ENCODE measurements at regions not wholly inside any gene's neighbourhood (a gene's known extent, or its start where the extent isn't known, plus 50 kb on each side); places are given as distances from the start of the nearest gene placed in this dataset.

DNA sequence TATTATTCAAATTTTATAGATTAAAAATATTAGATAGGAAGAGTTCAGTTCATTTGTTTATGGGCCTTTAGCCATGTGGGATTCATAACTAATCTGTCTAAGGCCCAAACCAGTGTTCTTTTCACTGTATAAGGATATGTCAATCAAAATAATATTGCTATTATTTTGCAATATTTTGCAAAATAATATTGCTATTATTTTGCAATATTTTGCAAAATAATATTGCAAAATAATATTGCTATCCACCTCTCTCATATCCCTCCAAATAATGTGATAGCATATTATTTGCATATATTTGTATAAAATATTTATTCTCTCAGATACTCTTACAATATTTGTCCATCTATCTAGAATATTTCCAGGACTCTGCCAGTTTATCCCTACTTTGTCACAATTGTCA lies 595.3 kb upstream of the PTCHD4 start (continued):
- TF ChIP-seq, protein P1, sequence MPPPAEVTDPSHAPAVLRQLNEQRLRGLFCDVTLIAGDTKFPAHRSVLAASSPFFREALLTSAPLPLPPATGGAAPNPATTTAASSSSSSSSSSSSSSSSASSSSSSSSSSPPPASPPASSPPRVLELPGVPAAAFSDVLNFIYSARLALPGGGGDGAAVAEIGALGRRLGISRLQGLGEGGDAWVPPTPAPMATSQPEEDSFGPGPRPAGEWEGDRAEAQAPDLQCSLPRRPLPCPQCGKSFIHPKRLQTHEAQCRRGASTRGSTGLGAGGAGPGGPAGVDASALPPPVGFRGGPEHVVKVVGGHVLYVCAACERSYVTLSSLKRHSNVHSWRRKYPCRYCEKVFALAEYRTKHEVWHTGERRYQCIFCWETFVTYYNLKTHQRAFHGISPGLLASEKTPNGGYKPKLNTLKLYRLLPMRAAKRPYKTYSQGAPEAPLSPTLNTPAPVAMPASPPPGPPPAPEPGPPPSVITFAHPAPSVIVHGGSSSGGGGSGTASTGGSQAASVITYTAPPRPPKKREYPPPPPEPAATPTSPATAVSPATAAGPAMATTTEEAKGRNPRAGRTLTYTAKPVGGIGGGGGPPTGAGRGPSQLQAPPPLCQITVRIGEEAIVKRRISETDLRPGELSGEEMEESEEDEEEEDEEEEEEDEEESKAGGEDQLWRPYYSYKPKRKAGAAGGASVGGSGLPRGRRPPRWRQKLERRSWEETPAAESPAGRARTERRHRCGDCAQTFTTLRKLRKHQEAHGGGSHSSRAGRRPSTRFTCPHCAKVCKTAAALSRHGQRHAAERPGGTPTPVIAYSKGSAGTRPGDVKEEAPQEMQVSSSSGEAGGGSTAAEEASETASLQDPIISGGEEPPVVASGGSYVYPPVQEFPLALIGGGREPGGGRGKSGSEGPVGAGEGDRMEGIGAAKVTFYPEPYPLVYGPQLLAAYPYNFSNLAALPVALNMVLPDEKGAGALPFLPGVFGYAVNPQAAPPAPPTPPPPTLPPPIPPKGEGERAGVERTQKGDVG (CRISPR knock-in tag; IDR thresholded peaks at IDR 0.05), result no peak
- no peak for TF ChIP-seq LARP7 (IDR thresholded peaks at IDR 0.05)
- no peak for TF ChIP-seq RELA (IDR thresholded peaks at IDR 0.05; ENCODE audit: borderline replicate concordance, partially characterized antibody)

DNA sequence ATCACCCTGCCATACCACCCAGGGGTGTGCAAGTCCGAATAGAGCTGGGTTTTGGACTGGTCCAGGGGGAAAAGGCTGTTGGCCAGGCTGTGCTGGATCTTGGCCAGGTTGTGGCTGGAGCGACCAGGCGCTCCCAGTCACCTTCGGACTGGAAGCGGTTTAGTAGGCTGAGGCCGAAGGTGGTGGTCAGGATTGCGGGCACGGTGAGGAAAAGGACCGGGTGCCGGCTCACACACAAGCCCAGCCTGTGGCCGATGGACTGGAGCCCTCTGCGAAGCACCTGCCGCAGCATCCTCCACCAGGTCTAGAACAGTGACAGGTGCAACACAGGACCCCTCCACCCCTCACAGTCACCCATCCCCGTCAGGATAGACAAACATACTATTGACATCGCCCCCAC lies 590.6 kb upstream of the PTCHD4 start:
- POLR2A ChIA-PET, result no interaction called here
- TF ChIP-seq RAD21 (IDR thresholded peaks at IDR 0.05; ENCODE audit: insufficient read depth, low read depth, low read length), result no peak
- TF ChIP-seq TBL1XR1 (IDR thresholded peaks at IDR 0.05; ENCODE audit: low read depth, low read length), result no peak
- no peak for TF ChIP-seq RUNX3 (IDR thresholded peaks at IDR 0.05; ENCODE audit: low read length)
- TF ChIP-seq JUND (IDR thresholded peaks at IDR 0.05; ENCODE audit: low read depth, low read length), result no peak
- TF ChIP-seq FOS (IDR thresholded peaks at IDR 0.05; ENCODE audit: borderline replicate concordance, extremely low read depth, insufficient read length), result no peak
- no peak for TF ChIP-seq RB1 (IDR thresholded peaks at IDR 0.05; ENCODE audit: borderline replicate concordance)
- TF ChIP-seq MTA3 (IDR thresholded peaks at IDR 0.05; ENCODE audit: borderline replicate concordance, low read length), result no peak
- no peak for TF ChIP-seq NFXL1 (IDR thresholded peaks at IDR 0.05; ENCODE audit: borderline replicate concordance)
- TF ChIP-seq ZNF622 (IDR thresholded peaks at IDR 0.05), result no peak
- no peak for TF ChIP-seq POLR2A (IDR thresholded peaks at IDR 0.05; ENCODE audit: low read depth, low read length)
- no peak for TF ChIP-seq BMI1 (IDR thresholded peaks at IDR 0.05; ENCODE audit: borderline replicate concordance)
- no peak for TF ChIP-seq SPI1 (IDR thresholded peaks at IDR 0.05; ENCODE audit: borderline replicate concordance, insufficient read depth, low read depth, low read length)
- TF ChIP-seq, protein P2, sequence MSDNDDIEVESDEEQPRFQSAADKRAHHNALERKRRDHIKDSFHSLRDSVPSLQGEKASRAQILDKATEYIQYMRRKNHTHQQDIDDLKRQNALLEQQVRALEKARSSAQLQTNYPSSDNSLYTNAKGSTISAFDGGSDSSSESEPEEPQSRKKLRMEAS (IDR thresholded peaks at IDR 0.05; ENCODE audit: low read depth, low read length), result no peak
- TF ChIP-seq SRF (IDR thresholded peaks at IDR 0.05; ENCODE audit: low read depth in 2 of 2, low read length in 2 of 2), result no peak
- TF ChIP-seq PAX8 (IDR thresholded peaks at IDR 0.05), result no peak
- TF ChIP-seq ELK1 (IDR thresholded peaks at IDR 0.05; ENCODE audit: low read depth, low read length), result no peak
- no peak for TF ChIP-seq CTCF (IDR thresholded peaks at IDR 0.05 in 2 of 3, conservative IDR thresholded peaks at IDR 0.05 in 1 of 3; ENCODE audit: control insufficient read depth in 2 of 3, extremely low read depth in 1 of 3, insufficient read depth in 1 of 3, low read depth in 3 of 3, low read length in 3 of 3)
- H3K4me1 ChIP-seq (ENCODE audit: control insufficient read depth, insufficient read depth, low read length), result no peaks in the 10 kb centered on the region
- SMC1A ChIA-PET (ENCODE audit: uncharacterized antibody, unreplicated experiment), result no interaction called here
- ATAC-seq (no peak), FAIRE-seq (no peak), DNase-seq (ENCODE audit: low read depth, low spot score) (no peak)
- no peak overlapping the region for H3K9ac ChIP-seq (ENCODE audit: control insufficient read depth, insufficient read depth, low read length)
- H4K20me1 ChIP-seq (ENCODE audit: control insufficient read depth, insufficient read depth), result no peaks in the 10 kb centered on the region
- no peak overlapping the region for H3K4me3 ChIP-seq
- H2AFZ ChIP-seq (ENCODE audit: control insufficient read depth, low read depth, low read length), result no peak overlapping the region
- in situ Hi-C loops (cut with MboI), result no loop called here
- no peaks in the 10 kb centered on the region for H3K27me3 ChIP-seq (replicated peaks in 1 of 2; ENCODE audit: control insufficient read depth in 2 of 2, insufficient read depth in 2 of 2, low read length in 1 of 2)
- WGBS (ENCODE audit: insufficient coverage, insufficient replicate concordance, low lambda C conversion rate, missing lambda C conversion rate), result 28% methylated on average over 15 of the region's 15 CpGs
- intact Hi-C loops (cut with micrococcal nuclease; ENCODE audit: unreplicated experiment), result no loop called here
- RAD21 ChIA-PET (ENCODE audit: unreplicated experiment), result no interaction called here
- CTCF ChIA-PET, result no interaction called here
- no TSS peak for BruUV-seq (replicated peaks)
- no peaks in the 10 kb centered on the region for H3K9me3 ChIP-seq (replicated peaks; ENCODE audit: control insufficient read depth, insufficient read depth, low read length)
- H3K4me2 ChIP-seq (ENCODE audit: control insufficient read depth, insufficient read depth), result no peak overlapping the region
- no peak overlapping the region for H3K27ac ChIP-seq (ENCODE audit: control insufficient read depth, insufficient read depth)
- no peaks in the 10 kb centered on the region for H3K79me2 ChIP-seq (ENCODE audit: control insufficient read depth, insufficient read depth, low read length)
- H3K36me3 ChIP-seq (ENCODE audit: control insufficient read depth in 2 of 2, insufficient read depth in 2 of 2, low read length in 1 of 2), result no peaks in the 10 kb centered on the region; a peak in 1 of 4 replicates

Measured in GM12878 (cell line).